NT2/D1 (cell line): ENCODE measurements at regions not wholly inside any gene's neighbourhood (a gene's known extent, or its start where the extent isn't known, plus 50 kb on each side); places are given as distances from the start of the nearest gene placed in this dataset.

Experiments used
- SUZ12 ChIP-seq: IDR thresholded peaks from 2 replicates; pipeline ENCODE4 v1.6.1; 2011; ENCODE audit not compliant: insufficient read length, insufficient read depth; ENCODE audit errors: extremely low read depth
- YY1 ChIP-seq: IDR thresholded peaks from 2 replicates; pipeline ENCODE4 v1.6.1; 2011; ENCODE audit not compliant: insufficient read length, insufficient read depth
- ZNF274 ChIP-seq: IDR thresholded peaks from 2 replicates; pipeline ENCODE4 v1.6.1; 2011; ENCODE audit warnings: mild to moderate bottlenecking, low read depth, low read length

GRCh38 chr5:87787625-87788256 lies 375.0 kb upstream of the CCNH start:
- TF ChIP-seq ZNF274, result no peak
- no peak for TF ChIP-seq YY1
- TF ChIP-seq SUZ12, result no peak
